ENCODE measurements at regions not wholly inside any gene's neighbourhood (a gene's known extent, or its start where the extent isn't known, plus 50 kb on each side); places are given as distances from the start of the nearest gene placed in this dataset.

DNA sequence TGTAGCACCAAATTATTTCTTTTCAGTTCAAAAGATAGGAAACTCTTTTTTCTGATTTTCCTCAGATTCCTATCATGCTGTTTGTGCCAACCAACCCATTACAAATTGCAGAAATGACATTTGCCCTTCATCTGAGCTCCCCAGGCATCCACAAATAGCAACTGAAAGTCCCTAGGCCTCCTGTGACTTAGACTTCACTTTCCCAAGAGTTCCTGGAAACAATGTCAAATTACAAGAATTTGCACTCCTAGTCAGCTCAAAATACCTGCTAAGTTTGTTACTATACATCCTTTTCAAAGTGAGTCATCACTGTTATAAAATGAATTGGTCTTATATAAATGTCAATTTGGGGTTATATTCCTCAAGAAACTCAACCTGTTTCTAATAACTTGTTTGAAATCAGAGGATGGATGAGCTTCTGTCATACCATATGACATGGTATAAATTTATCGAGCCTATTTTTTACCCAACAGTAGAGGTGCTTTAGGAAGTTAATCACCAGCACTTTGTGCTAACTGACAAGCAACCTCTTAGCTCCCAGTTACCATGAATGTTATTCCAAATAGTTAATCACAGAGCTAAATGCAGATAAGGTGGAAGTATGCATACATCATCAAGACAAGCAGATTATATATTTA, 256.5 kb downstream of the HACE1 start:
- TF ChIP-seq GATA2 (IDR thresholded peaks at IDR 0.05; ENCODE audit: low read depth, low read length) = no peak
- no peak for TF ChIP-seq GATA3 (IDR thresholded peaks at IDR 0.05; ENCODE audit: low read depth, low read length)

Measured in SH-SY5Y (cell line).